ENCODE measurements at regions not wholly inside any gene's neighbourhood (a gene's known extent, or its start where the extent isn't known, plus 50 kb on each side); places are given as distances from the start of the nearest gene placed in this dataset.

- TF ChIP-seq POLR2AphosphoS5 (IDR thresholded peaks at IDR 0.05), result no peak
- no peak for TF ChIP-seq EP300 (IDR thresholded peaks at IDR 0.05)
- no peak for TF ChIP-seq POLR2A (IDR thresholded peaks at IDR 0.05; ENCODE audit: low read depth)
Observed at GRCh38 chr18:27415495-27415894, 230.4 kb upstream of the CHST9 start.

Measured in esophagus muscularis mucosa (tissue), 3 donors.